Transverse colon (tissue), 4 donors: ENCODE measurements at regions not wholly inside any gene's neighbourhood (a gene's known extent, or its start where the extent isn't known, plus 50 kb on each side); places are given as distances from the start of the nearest gene placed in this dataset.

Source experiments
- DNase-seq: peaks from one replicate; pipeline ENCODE4 v3.0.0-alpha.2; 2019
- H3K27ac ChIP-seq, 4 donors: fragments of 200-600 bp; sonication (generic); 2 replicates each; pipeline ENCODE4 v1.5.1; 2016 to 2018; ENCODE audit warnings: inconsistent platforms in 4 of 4
- H3K27me3 ChIP-seq: fragments of 200-600 bp; sonication (generic); 2 replicates; pipeline ENCODE4 v1.5.1; 2017; ENCODE audit warnings: inconsistent platforms
- H3K36me3 ChIP-seq, 4 donors: fragments of 200-600 bp; sonication (generic); 2 replicates each; pipeline ENCODE4 v1.5.1; 2017 to 2019; ENCODE audit warnings: inconsistent platforms in 4 of 4
- H3K4me1 ChIP-seq, 4 donors: fragments of 200-600 bp; sonication (generic); 2 replicates each; pipeline ENCODE4 v1.5.1; 2017 to 2020; ENCODE audit warnings: inconsistent platforms in 4 of 4
- H3K4me3 ChIP-seq, 4 donors: fragments of 200-600 bp; sonication (generic); 1 replicate in 1 of 4; 2 replicates in 3 of 4; pipeline versions ENCODE4 v1.5.1 to v1.6.1; 2017 to 2019; ENCODE audit warnings: inconsistent platforms in 4 of 4
- H3K9me3 ChIP-seq, 2 donors: fragments of 200-600 bp; sonication (generic); 2 replicates each; pipeline ENCODE4 v1.5.1; 2017 to 2019; ENCODE audit warnings: inconsistent platforms in 2 of 2
- CTCF ChIP-seq, 5 experiments: fragments of 200-600 bp in 3 of 5; fragments of 450-650 bp in 2 of 5; sonication (generic) in 3 of 5; IDR thresholded peaks; 1 replicate in 2 of 5; 2 replicates in 3 of 5; pipeline ENCODE4 v1.5.1; 2016 to 2017; ENCODE audit warnings: antibody characterized with exemption in 5 of 5, inconsistent platforms in 3 of 5, mild to moderate bottlenecking in 2 of 5, moderate library complexity in 1 of 5
- EP300 ChIP-seq: sonication (generic); formaldehyde crosslinking; IDR thresholded peaks from one replicate; pipeline ENCODE4 v1.6.1; 2017; ENCODE audit warnings: antibody characterized with exemption, low read depth
- POLR2A ChIP-seq: fragments of 450-650 bp; IDR thresholded peaks from one replicate; pipeline ENCODE4 v1.6.1; 2016; ENCODE audit warnings: antibody characterized with exemption, mild to moderate bottlenecking, moderate library complexity
- POLR2AphosphoS5 ChIP-seq, 3 donors: sonication (generic); formaldehyde crosslinking; IDR thresholded peaks; one replicate each; pipeline ENCODE4 v1.6.1; 2016; ENCODE audit warnings: antibody characterized with exemption in 3 of 3
- WGBS, 2 donors: methylation state at CpG; one replicate each; pipeline ENCODE4 v1.1.5; 2018; ENCODE audit warnings: low coverage in 1 of 2; 5-methylcytosine and 5-hydroxymethylcytosine counted together
- in situ Hi-C, 4 donors: fragments of 200-750 bp; cut with MboI; loops; one replicate each; pipeline versions ENCODE4 v1.15.0 to v1.15.1; 2017; ENCODE audit warnings: low sequenced_read_pairs in 3 of 4, low pct_ligation_motif_present in 1 of 4, low pct_unique_long_range_greater_than_20kb in 1 of 4
- intact Hi-C: fragments of 100-400 bp; cut with DNase I; formaldehyde crosslinking; loops from one replicate; pipeline ENCODE4 v1.15.1; 2023; ENCODE audit warnings: low total_unique reads

- WGBS, 2 donors: 41 to 42% methylated on average over 4 to 6 of the region's 6 CpGs
- no peaks in the 10 kb centered on the region for H3K4me1 ChIP-seq
- no peaks in the 10 kb centered on the region for H3K9me3 ChIP-seq
- H3K27me3 ChIP-seq: no peaks in the 10 kb centered on the region
- in situ Hi-C loops (loop anchor here in 1 of 4 donors (10.0 kb wide), 1 partner anchor 65 kb away; no protein-coding TSS in a partner anchor), intact Hi-C loops (no loop called here)
- H3K4me3 ChIP-seq: no peak overlapping the region
- DNase-seq: no peak
- H3K36me3 ChIP-seq: no peaks in the 10 kb centered on the region
- no peak for TF ChIP-seq CTCF (IDR thresholded peaks at IDR 0.05)
- TF ChIP-seq POLR2A: no peak
- TF ChIP-seq EP300: no peak
- no peak for TF ChIP-seq POLR2AphosphoS5 (IDR thresholded peaks at IDR 0.05)
- no peak overlapping the region for H3K27ac ChIP-seq
Observed at GRCh38 chr16:77009453-77009852, 181.5 kb upstream of the MON1B start.

- no peaks in the 10 kb centered on the region for H3K9me3 ChIP-seq
- in situ Hi-C loops (no loop called here), intact Hi-C loops (no loop called here)
- H3K36me3 ChIP-seq: no peaks in the 10 kb centered on the region
- H3K27ac ChIP-seq: no peak overlapping the region
- DNase-seq: no peak
- no peaks in the 10 kb centered on the region for H3K4me1 ChIP-seq
- H3K27me3 ChIP-seq: no peaks in the 10 kb centered on the region
- no peak overlapping the region for H3K4me3 ChIP-seq
- 82 to 83% methylated on average over 2 of the region's 2 CpGs for WGBS, 2 donors
- TF ChIP-seq POLR2AphosphoS5 (IDR thresholded peaks at IDR 0.05) (no peak), POLR2A (no peak), EP300 (no peak), CTCF (IDR thresholded peaks at IDR 0.05) (no peak)
Observed at GRCh38 chr16:77014441-77014840, 176.5 kb upstream of the MON1B start.

- DNase-seq: no peak
- Histone ChIP-seq H3K9me3 (no peaks in the 10 kb centered on the region), H3K4me3 (no peak overlapping the region), H3K27me3 (no peaks in the 10 kb centered on the region), H3K36me3 (no peaks in the 10 kb centered on the region), H3K4me1 (no peaks in the 10 kb centered on the region), H3K27ac (no peak overlapping the region)
- in situ Hi-C loops (no loop called here), intact Hi-C loops (no loop called here)
- 64 to 85% methylated on average over 1 of the region's 1 CpG for WGBS, 2 donors
- TF ChIP-seq POLR2AphosphoS5 (IDR thresholded peaks at IDR 0.05): no peak
- no peak for TF ChIP-seq CTCF (IDR thresholded peaks at IDR 0.05)
- TF ChIP-seq POLR2A: no peak
- TF ChIP-seq EP300: no peak
Observed at GRCh38 chr16:77030600-77030999, 160.4 kb upstream of the MON1B start.

- Histone ChIP-seq H3K4me3 (no peak overlapping the region), H3K27me3 (no peaks in the 10 kb centered on the region), H3K36me3 (no peaks in the 10 kb centered on the region), H3K27ac (no peak overlapping the region), H3K9me3 (no peaks in the 10 kb centered on the region), H3K4me1 (no peaks in the 10 kb centered on the region)
- WGBS, 2 donors: 72 to 79% methylated on average over 2 of the region's 2 CpGs
- DNase-seq: no peak
- intact Hi-C loops: no loop called here
- TF ChIP-seq POLR2A: no peak
- TF ChIP-seq EP300: no peak
- TF ChIP-seq POLR2AphosphoS5 (IDR thresholded peaks at IDR 0.05): no peak
- TF ChIP-seq CTCF (IDR thresholded peaks at IDR 0.05): no peak
- in situ Hi-C loops: no loop called here
Observed at GRCh38 chr16:77033516-77033915, 157.5 kb upstream of the MON1B start.
